C4-2B (cell line): ENCODE measurements at regions not wholly inside any gene's neighbourhood (a gene's known extent, or its start where the extent isn't known, plus 50 kb on each side); places are given as distances from the start of the nearest gene placed in this dataset.
"Not testable (repeated sequence)": the region's sequence is repeated elsewhere in the genome, so short reads cannot be mapped to it uniquely, and the experiment has no call there.

Experiments used
- CTCF ChIP-seq: fragments of 450-650 bp; conservative IDR thresholded peaks from 2 replicates; pipeline ENCODE4 v1.5.1; 2017; ENCODE audit warnings: mild to moderate bottlenecking
- ZFX ChIP-seq: fragments of 450-650 bp; IDR thresholded peaks from 2 replicates; pipeline ENCODE4 v1.6.1; 2017

DNA sequence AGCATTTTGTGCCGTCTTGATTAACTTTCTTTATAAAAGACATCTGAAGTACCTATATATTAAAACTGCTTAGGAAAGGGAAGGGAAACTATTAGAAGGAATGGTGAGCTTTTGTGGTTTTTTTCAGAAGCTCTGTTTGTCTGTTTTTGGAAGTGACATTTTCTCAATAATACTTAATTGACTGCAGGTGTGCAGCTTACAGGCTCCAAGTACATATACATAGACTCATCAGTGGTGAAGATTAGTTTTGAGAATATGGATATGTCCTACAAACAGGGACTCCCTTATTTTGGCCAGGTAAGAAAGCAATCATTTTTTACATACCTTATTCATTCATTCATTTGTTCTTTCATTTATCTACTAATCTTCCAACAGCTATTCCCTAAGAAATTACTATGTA is 104.9 kb downstream of the KLRB1 start:
- TF ChIP-seq CTCF, ZFX: not testable (repeated sequence)
